CD4-positive, alpha-beta T cell treated with Interleukin-21 for 1 hour (primary cell): ENCODE measurements at regions not wholly inside any gene's neighbourhood (a gene's known extent, or its start where the extent isn't known, plus 50 kb on each side); places are given as distances from the start of the nearest gene placed in this dataset.
A peak's percentile ranks its signal among the peaks of the same experiment; 100 is the strongest.
"Not testable (repeated sequence)": the region's sequence is repeated elsewhere in the genome, so short reads cannot be mapped to it uniquely, and the experiment has no call there.

ENCODE experiments used
- DNase-seq: peaks from one replicate; pipeline ENCODE4 v3.0.0-alpha.2; 2020

DNA sequence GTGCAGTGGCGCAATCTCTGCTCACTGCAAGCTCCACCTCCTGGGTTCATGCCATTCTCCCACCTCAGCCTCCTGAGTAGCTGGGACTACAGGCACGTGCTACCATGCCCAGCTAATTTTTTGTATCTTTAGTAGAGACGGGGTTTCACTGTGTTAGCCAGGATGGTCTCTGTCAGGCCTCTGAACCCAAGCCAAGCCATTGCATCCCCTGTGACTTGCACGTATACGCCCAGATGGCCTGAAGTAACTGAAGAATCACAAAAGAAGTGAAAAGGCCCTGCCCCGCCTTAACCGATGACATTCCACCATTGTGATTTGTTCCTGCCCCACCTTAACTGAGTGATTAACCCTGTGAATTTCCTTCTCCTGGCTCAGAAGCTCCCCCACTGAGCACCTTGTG, 147.2 kb upstream of the TRIB2 start:
- DNase-seq: not testable (repeated sequence)

GRCh38 chr2:12569929-12570328, 146.8 kb upstream of the TRIB2 start:
- DNase-seq: not testable (repeated sequence)

DNA sequence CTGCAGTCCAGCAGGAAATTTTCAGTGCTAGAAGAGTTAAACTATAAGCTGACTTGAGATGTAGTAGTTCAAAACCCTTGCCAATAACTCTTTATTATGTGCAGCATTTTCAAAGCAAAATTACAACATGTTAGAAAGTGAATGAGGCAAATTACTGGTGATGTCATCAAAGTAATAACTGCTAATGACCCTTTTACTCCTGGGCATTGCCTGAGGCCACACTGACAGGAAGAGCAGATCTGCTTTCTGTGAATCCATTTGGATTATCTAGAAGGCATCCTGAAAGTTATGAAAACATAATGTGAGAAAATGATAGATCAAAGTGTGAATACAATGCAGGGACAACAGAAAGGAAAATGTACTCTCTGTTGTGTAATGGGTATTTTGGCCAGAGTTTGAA, 139.6 kb upstream of the TRIB2 start:
- DNase-seq: no peak

DNA sequence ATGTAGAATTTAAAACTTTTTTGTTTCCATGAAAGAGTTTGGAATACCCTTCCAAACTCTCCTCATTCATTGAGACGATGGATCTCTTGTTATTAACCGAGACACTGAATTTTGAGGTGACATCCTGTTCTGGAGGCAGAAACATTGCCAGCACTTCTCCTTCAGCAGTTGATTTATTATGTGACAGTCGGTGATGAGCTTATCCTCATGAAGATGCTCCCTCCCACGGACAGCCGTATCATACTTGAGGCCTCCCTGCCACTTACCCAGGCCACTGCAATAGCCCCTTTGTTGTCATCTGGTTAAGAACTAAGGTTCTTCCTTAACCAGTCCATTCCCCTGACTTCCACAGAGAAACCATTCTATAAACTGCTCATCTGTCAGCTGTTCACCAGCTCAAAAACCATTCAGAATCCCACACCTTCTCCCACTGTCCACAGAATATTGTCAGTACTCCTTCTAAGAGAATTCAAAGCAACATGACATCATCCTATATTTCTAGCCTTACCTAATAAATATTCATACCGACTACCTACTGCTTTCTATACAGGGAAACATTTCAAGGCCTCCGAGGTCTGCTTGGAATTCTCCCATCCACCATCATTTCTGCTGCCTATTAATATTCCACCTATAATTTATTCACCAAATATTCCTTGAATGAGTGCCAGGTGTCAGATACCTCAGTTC, 139.0 kb upstream of the TRIB2 start:
- no peak for DNase-seq

- no peak for DNase-seq
Measured at GRCh38 chr2:12579018-12579417, 137.7 kb upstream of the TRIB2 start.

- DNase-seq: no peak
Measured at GRCh38 chr2:12584338-12584737, 132.4 kb upstream of the TRIB2 start.

DNA sequence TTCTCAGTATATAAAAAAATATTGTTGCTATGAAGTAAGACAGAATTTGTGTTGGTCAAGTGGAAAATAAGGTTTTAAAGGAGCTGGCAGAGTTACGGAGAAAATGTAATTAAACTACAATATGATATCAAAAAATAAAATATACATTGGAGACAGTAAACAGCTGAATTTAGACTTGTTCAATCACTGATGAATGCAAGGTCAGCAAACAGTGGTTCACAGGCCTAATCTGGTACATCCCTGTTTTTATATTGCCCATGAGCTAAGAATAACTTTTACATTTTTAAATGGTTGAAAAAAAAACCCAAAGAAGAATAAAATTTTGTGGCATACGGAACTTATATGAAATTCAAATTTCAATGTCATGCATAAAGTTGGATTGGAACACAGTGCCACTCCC, 131.0 kb upstream of the TRIB2 start:
- DNase-seq: no peak

DNA sequence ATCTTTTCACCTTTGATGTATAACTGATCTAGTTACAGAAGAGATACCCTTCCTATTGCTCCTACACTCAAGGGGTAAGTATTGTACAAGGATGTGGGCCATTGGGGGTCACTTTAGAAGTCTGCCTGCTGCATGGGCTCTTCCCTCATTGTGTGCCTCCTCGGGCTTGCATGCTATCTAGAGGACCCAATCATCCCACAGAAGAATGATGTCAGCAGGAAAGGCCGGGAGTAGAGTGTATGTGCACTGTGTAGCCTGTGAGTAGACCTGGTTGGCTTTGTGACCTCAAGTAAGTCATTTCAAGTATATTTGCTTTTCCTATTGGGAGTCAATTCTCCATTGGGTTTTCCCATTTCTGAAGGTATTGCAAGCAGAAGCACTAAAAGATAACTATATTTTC, 129.5 kb upstream of the TRIB2 start:
- DNase-seq: no peak

DNA sequence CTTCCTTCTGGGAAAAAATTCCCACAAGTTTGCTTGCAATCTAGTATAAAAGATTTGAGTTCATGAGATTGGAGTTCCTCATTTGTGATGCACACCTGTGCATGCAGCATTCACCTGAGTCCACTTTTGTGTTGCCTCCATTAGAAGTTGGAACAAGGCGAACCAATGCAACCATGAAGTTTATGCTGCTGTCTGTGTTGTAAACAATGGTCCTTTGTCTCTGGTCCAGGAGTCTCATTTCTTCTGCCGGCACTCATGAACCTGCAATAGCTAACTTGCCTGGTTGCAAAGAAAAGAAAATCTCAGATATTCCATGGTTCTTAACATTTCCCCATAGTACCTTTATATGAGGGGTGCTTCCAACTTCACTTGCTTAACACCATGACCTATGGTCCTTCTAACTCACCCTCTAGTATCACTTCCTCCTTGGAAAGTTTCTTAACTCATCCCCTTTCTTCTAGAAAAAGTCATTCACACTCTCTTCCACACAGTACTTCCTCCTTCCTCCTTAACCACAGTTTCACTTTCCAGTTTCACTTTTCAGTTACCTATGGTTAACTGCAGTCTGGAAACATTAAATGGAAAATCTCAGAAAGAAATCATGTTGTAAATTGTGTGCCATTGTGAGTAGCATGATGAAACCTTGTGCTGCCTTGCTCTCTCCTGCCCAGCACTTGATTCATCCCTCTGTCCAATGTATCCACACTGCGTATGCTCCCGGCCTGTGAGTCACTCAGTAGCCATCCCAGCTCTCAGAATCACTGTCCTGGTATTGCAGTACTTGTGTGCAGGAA, 128.8 kb upstream of the TRIB2 start:
- DNase-seq: peak; percentile 24

- no peak for DNase-seq
Measured at GRCh38 chr2:12588986-12589385, 127.8 kb upstream of the TRIB2 start.

DNA sequence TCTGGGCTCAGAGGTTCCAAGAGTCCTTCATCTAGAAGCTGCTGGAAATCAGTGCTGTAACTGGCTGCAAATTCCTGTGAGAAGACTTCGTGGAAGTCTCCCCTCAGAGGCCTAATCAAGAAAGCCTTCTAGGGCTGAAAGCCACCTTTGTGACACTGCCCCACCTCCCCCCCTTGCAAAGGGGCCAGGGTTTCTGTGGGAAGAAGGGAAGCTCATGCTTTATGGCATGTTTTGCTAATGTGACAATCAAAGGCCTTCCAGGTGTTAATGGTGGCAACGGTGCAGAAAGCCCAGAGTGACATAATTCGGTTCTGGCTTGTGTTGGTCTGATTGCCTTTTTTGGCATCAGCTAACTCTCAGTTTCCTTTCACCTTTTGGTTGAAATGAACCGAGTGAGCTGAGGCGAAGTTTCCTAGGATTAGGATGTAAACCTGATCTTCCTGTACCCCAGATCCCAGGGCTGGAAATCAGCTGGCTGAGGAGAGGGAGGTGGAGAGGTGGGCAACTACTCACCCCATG, 126.9 kb upstream of the TRIB2 start:
- no peak for DNase-seq

GRCh38 chr2:12592296-12592695, 124.4 kb upstream of the TRIB2 start:
- no peak for DNase-seq

GRCh38 chr2:12594590-12594989, 122.1 kb upstream of the TRIB2 start:
- no peak for DNase-seq

DNA sequence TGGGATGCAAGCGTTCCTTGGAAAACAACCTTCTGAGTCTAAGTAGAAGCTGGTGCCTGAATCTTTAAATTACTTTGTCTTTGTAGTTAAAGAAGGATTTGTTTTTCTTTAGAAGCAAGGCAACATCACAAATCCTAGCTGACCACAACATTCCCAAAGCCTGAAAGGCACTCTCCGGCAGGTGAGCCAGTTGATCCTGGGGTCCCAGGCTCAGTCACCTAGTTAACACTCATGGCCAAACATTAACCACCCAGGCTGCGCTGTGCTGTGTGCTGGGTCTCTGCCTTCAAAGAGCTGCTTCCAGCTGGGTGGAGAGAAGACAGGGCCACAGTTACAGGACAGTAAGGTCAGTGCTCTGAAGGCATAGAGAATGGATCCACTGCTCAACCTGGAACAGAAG, 120.0 kb upstream of the TRIB2 start:
- no peak for DNase-seq

GRCh38 chr2:12597610-12598009, 119.1 kb upstream of the TRIB2 start:
- no peak for DNase-seq

DNA sequence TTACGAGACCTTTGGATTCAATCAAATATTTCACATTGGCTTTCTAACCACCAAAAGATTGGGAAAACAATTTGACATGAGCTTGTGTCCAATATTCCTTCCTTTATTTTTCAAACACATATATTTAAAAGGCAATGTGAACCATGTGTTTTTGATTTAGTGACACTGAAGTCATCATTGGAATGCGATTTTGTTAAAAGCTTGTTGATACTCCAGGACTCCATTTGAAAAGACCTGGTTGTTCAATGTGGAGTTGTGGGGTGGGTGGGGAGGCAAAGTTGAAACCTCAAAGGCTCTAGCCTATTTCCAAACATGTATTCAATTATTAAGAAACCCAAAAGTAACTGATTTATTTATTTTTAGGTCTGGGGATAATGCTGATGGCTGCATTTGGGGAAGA, 114.1 kb upstream of the TRIB2 start:
- no peak for DNase-seq

GRCh38 chr2:12603781-12604295, 112.9 kb upstream of the TRIB2 start:
- no peak for DNase-seq

DNA sequence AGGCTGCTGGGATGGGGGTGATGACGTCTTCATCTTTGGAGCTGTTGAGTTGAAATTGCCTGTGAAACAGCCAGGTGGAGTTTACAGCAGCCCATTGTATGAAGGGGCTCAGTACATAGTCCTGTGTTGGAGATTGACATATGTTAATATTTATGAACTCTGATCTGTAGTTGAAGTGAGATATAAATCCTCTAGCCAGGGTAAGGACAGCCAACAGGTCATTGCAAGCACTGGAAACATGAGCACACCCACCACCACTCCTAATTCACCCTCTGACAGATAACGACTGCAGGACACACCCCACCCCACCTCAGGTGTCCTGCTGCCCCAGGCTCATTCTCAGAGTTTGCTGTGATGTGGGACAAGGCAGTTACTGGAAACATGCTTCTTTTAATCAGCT, 112.4 kb upstream of the TRIB2 start:
- no peak for DNase-seq

- DNase-seq: no peak
Measured at GRCh38 chr2:12605366-12605765, 111.4 kb upstream of the TRIB2 start.

- no peak for DNase-seq
Measured at GRCh38 chr2:12605936-12606335, 110.8 kb upstream of the TRIB2 start.

GRCh38 chr2:12606472-12607000, 110.2 kb upstream of the TRIB2 start:
- peak; percentile 8 for DNase-seq

GRCh38 chr2:12607971-12608370, 108.8 kb upstream of the TRIB2 start:
- no peak for DNase-seq

- DNase-seq: no peak
Measured at GRCh38 chr2:12610314-12610713, 106.4 kb upstream of the TRIB2 start.

DNA sequence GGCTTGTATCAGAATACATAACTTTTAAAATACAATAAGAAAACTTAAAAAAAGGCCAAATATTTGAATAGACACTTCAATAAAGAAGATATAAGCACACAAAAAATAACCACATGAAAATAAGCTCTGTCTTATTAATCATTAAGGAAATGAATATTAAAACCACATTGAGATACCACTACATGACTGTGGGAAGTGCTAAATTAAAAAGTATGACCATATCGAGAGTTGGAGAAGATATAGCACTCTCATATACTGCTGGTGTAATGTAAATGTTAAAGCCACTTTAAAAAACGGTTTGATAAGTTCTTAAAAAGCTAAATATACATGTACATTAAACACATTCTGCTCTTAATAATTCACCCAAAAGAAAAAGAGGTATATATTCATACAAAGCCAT, 104.6 kb upstream of the TRIB2 start:
- no peak for DNase-seq
